GM21737 (cell line): ENCODE measurements at regions not wholly inside any gene's neighbourhood (a gene's known extent, or its start where the extent isn't known, plus 50 kb on each side); places are given as distances from the start of the nearest gene placed in this dataset.
"Not testable (repeated sequence)": the region's sequence is repeated elsewhere in the genome, so short reads cannot be mapped to it uniquely, and the experiment has no call there.

Source experiments
- ATAC-seq: cut with Tn5 transposase; IDR thresholded peaks from one replicate; pipeline ENCODE4 v1.9.1; 2021; ENCODE audit warnings: mild to moderate bottlenecking, moderate library complexity; ENCODE audit not compliant: unreplicated experiment

DNA sequence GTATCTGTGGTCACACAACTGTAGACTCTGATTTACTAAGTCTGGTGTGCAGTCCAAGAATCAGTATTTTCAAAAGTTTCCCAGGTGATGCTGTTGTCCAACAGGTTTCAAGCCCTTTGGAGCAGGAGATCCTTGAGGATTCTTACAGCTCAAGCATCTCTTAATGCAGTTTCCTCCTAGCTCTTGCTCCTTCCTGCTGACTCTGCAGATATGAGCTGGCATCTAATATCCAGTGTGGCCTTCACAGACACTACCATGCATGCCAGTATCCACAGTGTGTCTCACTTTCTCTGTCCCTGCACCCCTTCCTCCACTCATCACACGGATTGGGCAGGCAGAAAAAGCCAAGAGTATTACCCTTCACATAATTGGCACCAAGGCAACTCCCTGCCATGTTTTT is 182.2 kb upstream of the TNC start:
- no peak for ATAC-seq

DNA sequence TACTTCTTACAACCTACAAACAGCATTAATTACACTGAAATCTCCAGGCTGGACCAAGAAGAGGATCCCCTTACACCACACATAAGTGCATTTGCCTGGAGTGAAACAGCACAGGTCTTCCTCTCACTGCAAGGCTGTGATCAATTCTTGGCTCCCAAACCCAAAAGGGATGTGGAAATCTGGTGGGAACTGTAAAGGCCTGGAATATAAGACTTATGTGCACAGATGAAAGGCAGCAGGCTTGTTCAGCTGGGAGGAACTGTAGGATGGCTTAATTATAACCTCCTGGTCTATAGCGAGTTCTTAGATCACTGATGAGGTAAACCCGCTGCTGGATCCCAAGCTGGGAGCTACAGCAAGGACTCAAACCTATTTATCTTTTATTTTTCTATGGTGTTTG is 182.9 kb upstream of the TNC start:
- ATAC-seq = no peak

DNA sequence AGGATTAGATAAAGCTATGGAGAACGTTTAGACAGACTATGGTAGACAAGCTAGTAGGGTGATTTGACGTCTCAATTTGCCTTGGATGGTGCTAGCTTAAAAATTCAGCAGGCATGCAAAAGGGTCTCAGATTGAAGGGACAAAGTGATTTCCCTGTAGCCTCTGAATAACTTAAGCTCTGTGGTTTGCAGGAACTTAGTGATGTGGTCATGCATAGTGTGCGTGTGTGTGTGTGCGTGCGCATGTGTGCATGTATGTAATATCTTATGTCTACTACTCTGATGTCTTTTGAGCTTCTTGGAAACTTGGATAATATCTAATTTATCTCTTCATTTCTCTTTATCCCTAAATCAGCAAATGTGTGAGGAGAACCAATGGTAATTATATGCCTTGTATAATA is 183.6 kb upstream of the TNC start:
- no peak for ATAC-seq

DNA sequence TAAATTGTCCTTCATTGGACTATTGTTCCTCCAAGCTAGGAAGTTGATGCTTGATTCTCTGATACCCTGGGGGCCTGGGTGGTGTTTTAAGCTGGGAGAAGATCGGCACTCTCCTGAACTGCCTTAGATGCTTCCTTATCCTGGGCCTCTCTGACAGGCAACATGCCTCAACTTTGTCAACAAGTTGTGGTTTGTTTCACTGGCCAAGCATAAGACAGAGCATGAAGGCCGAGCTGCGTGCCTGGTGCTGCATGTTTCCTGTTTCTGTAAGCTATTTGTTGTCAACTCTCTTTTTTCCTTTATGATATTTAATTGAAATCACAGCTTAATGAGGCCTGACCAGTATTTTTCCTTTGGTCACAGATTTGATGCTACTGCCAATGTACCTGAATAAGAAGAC is 187.6 kb upstream of the TNC start:
- ATAC-seq = no peak

DNA sequence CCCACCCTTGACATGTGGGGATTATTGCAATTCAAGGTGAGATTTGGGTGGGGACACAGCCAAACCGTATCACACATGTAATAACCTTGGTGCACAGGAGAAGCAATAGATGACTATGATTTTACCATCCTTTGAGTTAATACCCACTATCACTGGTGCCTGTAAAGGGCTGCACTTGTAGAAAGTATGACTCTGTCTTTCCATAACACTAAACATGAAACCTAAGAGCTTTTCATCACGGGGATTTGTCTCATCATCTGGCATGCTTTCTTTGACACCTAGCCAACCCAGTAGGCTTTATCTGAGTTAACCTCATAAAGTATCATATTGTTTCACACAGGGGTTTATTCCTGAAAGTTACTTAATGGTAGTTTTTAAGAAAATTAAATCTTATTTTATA is 188.9 kb upstream of the TNC start:
- no peak for ATAC-seq

DNA sequence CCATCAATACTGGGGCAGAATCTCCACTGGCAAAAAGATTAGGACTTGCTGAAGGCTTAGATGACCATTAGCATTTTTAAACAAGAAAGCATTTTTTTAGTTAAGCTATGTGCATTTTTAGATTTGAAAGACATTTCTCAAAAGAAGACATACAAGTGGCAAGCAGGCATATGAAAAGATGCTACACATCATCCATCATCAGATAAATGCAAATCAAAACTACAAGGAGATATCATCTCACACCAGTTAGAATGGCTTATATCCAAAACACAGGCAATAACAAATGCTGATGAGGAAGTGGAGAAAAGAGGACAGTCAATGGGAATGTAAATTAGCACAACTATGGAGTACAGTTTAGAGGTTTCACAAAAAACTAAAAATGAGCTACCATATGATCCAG is 195.6 kb upstream of the TNC start:
- no peak for ATAC-seq

DNA sequence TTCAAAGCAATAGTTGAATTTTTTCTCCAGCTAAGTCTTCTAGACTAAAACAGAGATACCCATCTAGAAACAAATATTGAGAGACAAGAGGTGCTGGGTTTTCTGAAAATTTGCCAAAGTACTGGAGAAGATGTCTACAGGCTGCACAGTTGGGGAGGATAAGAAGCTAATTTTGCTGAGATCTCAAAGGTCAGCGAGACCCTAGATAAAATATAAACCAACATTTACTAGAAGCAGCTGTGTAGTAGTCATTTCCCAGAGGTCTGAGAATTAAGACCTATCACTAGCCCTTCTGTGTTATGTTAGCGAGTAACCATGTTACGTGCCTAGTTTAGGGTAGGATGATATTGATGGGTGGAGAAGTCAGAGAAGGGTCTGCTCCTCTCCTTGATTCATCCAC is 208.5 kb upstream of the TNC start:
- no peak for ATAC-seq

DNA sequence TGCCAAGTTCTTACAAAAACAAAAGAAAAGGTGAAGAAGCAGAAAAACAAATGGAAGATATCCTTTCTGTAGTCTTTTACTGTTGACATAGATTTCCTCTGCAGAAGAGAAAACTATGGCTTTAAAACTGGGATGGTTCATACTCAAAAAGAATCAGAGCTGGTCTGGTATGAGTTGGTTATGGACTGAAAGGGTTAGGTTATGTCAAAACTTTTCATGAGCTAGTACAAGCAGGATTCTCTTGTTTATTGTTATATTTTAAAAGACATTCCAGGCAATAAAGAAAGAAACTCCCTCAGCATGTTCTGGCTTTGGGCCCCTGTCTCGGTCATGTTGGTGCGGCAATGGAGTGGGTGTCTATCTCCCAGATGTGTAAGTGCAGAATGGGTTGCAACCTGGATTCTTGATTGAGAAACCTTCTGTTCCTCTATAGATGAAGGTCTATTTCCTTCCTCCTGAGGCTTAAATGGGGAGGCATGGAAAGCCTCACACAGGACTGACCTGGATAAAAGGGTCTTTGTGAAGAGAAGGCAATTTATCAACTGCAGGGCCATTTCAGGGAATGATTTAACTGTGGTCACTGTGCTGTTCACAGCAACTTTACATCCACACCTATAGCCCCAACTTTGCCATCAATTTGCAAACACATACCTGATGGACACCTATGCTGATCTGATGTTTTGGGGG is 209.6 kb upstream of the TNC start:
- no peak for ATAC-seq

DNA sequence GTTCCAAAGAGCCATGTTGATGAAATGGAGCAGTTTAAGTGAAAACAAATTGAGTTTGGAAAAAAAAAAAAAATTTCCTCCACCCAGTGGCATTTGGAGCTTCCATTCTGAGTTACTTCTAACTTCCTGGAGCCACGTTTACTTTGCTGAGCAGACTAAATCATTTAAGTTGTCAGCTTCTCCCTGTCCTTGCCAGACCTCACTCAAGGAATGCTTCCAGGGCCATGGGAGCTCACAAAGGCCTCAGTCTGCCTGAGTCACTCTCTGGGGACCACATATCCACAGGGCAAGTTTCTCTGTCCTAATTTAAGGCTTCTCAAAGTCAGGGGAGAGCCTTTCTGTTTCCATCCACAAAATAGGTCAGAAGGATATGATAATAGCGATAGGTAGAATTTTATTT is 210.3 kb upstream of the TNC start:
- ATAC-seq = no peak

DNA sequence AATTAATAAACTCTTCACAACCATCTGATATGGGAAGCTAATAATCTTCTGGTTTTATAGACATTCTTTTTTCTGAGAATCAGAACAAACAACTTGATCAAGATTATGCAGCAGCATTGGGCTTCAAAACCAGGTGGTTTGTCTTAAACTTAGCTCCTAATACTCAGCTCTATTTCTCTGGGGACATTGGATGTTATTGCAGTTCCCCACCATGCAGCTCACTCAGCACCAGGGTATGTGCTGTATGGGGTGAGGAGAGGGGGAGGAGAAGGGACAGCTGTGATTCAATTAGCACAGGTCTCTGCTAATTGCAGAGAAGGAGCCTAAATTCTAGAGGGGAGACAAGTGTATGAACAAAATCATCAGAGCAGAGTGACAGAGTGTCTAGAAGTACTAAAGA is 210.7 kb upstream of the TNC start:
- ATAC-seq = no peak

DNA sequence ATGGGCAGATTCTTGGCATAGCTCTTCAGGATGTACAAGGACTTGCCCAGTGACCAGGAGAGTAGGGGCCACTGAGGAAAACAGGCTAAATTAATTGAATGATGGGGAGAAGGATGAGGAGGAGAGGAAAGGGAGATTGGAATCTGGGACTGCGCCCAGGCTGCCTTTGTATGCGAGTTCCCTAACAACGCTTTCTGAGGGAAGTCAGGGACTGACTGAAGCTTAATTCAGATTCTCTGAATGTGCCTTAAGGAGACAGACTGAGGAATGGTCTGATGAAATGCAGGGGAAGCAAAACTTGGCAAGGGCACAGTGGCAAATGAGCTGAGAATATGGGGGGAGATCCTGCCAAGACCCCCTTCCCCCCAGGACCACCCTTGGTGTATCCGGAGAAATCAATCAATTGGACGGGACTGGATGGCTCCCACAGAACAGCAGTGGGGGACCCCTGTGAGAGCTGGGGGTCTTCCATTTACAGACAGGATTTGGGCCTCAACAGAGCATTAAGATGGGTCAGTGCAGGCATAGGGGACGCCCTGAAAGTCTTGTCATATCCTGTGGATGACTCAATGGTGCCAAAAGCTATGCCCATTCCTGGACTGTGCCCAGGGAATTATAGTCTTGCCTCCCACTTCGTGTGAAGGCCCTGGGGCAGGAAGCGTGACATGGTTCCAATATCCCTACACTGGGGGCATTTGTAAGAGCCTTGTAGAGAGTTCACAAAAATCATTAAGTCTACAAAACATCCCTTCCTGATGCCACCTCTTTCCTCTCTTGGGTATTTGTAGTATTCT is 215.5 kb upstream of the TNC start:
- no peak for ATAC-seq

DNA sequence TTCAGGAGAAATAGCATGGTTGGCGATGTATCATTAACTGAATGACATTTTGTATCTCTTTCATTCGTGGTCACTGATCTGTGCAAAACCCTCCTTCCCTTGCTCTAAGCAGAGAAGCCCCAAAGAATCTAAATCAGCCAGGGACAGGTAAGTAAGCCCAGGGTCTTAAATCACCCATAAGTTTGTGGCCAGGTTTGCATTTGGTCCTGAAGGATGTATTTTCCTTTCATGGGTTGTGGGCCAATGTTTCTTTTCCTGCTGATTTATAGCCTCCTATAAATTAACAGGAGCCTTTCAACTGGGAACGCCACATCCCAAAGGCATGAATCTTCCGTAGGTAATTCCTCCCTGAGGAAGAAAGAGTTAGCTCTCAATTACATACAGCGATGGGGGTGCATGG is 217.5 kb upstream of the TNC start:
- no peak for ATAC-seq

DNA sequence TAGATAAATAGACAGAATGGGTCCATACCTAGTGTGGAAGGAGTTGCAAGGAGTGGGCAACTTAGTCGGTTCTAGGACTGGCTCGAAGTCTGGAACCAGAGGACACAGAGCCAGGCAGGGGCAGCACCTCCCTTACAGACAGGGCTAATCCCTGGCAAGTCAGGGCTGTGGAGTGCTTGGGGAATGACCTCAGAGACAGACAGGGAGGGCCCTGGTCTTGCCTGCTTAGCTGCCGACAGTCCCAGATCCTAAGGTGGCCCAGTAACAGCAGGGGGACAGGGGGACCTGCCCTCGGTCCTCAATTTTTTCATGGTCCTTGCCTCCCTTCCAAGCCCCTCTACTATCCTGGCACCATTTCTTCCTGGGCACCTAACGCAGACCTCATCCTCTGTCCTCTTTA is 222.4 kb upstream of the TNC start:
- ATAC-seq = no peak

DNA sequence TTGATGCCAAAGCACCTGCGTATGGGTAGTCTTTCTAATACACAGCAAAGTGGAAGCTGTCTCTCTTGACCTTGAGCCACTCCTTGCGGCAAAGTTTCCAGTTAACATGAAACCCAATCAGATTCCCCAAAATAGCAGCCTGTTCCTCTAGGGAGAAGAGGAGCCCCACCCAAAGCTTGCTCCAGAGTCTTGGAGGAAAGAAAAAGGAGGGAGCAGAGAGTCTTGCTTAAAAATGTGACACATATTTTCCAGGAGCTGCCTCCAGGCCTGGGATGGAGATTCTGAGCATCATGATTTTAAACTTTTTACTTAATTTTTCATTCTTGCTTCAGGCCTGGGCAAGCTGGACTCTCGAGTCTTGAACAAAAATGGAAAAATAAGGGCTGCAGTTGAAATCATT is 223.5 kb upstream of the TNC start:
- no peak for ATAC-seq

DNA sequence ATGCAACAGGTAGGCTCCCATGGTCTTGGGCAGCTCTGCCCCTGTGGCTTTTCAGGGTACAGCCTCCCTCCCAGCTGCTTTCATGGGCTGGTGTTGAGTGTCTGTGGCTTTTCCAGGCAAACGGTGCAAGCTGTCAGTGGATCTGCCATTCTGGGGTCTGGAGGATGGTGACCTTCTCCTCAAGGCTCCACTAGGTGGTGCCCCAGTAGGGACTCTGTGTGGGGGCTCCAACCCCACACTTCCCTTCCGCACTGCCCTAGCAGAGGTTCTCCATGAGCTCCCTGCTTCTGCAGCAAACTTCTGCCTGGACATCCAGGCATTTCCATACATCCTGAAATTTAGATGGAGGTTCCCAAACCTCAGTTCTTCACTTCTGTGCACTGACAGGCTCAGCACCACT is 229.8 kb upstream of the TNC start:
- not testable (repeated sequence) for ATAC-seq

DNA sequence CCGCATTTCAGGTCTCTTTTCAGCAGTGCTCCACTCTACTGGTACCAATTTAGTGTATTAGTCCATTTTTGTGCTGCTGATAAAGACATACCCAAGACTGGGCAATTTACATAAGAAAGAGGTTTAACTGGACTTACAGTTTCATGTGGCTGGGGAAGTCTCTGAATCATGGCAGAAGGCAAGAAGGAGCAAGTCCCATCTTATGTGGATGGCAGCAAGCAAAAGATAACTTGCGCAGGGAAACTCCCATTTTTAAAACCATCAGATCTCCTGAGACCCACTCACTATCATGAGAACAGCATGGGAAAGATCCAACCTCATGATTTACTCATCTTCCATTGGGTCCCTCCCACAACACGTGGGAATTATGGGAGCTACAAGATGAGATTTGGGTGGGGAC is 231.0 kb upstream of the TNC start:
- ATAC-seq = not testable (repeated sequence)

DNA sequence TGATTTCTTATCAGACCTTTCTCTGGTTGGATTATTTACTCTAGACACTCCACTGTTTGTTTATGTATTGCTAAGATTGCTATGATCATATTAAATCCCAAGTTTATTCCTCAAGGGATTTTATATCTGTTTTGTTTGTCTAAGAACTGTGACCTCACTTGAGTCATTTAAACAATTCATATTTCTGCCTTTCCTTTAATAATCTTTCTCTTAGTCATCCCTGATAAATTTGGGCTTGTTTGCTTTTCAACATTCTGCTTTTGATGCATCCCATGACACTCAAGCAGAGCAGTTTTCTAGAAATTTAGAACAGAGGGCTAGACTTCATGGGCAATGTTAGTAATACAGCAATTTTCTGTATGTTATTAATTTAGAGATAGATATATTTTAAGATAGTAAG is 231.6 kb upstream of the TNC start:
- ATAC-seq = no peak

DNA sequence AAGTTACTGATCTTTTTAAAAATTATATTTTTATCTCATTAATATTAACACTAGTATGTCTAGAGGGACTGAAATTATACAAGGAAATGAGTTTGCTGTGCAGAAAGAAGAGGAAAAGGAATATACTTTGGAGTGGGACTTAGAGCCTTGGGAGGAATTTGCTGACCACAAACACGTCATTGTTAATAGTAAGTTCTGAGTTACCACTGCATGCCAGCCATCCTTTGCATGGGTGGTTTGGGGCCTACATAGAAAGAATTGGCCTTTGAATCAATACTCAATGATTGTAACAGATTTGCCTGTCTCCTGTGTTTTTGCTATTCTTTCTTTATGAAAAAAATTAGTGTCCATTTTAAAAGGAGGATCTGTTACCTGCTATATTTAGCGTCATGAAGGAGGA is 232.6 kb upstream of the TNC start:
- no peak for ATAC-seq

DNA sequence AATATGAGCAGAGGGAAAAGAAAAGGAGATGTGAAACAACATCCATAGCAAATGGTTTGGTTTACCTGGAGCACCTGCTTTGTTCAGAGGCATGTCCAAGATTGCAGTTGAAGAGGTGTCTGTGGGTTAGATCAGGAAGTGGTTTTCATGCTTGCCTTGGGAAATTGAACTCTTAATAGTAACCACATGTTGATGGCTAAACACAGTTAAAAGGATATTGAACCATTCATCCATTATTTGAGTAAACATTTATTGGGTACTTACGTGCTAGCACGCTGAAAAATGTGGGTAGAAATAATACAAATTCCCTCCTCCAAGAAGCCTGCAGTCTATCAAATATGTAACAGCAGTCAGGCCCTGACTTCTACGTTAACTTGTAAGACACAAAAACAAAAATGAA is 235.7 kb upstream of the TNC start:
- ATAC-seq = no peak

DNA sequence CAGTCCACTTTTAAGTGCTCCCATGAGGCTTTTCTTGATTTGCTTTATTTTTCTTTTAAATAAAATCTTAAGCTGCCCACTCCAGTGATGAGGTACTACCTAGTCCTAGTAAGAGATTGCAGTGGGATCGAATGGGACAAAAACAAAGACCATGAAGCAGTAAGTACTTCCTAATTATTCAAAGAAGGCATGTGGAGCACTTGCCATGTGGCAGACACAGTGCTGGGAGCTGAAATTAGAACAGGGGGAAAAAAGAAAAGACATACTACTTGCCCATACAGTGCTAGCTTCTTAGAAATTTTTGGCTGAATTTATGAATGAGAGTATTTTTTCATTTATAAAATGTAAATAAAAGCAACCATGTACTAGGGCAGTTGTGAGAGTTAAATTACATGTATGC is 239.9 kb upstream of the TNC start:
- ATAC-seq = no peak

DNA sequence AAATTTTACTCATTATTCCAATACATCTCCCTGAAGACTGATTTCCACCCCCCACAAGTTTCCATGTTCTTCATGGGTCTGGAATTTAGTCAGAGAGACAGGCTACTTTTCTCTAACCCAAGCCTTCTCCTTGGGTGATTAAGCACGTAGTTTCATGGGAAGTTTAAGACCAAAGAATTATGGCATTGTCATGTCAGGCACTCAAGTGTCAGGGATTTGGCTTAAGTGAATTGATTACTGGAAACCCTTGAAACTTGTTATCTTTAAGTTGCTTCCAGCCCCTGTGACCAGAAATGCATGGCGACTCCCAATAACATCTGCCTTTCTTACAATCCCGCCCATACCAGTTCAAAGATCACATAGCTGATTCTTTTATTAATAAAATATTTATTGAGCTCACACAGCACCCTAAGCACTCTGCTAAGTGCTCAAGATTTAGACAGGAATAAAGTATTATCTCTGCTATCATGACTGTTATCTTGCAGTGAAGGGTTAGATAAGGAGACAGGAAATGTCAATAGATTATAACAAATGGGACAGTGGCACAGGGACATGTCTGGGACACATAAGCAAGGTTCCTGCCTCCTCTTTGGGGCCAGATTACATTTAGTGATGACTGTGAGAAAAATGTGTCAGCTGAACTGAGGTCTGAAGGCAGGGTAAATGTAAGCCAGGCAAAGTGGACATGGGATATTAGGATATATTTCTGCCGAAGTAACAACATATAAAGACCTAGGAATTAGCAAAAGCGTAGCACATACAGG is 241.2 kb upstream of the TNC start:
- no peak for ATAC-seq

DNA sequence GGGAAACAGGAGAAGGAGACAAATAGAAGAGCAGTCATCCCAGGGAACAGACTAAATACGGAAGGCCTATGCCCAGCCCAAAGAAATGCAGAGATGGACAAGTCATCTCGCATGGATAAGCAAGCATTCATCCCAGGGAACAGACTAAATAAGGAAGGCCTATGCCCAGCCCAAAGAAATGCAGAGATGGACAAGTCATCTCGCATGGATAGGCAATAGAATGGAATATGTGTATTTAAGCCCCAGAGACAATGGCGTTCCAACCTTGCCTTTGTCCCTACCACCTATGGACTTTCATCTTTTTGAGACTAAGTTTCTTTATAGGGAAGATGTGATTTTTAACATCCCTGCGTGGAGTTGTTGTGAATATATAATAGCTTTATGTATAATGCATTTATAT is 242.2 kb upstream of the TNC start:
- no peak for ATAC-seq
